ENCODE measurements at regions not wholly inside any gene's neighbourhood (a gene's known extent, or its start where the extent isn't known, plus 50 kb on each side); places are given as distances from the start of the nearest gene placed in this dataset.
"Not testable (repeated sequence)": the region's sequence is repeated elsewhere in the genome, so short reads cannot be mapped to it uniquely, and the experiment has no call there.

DNA sequence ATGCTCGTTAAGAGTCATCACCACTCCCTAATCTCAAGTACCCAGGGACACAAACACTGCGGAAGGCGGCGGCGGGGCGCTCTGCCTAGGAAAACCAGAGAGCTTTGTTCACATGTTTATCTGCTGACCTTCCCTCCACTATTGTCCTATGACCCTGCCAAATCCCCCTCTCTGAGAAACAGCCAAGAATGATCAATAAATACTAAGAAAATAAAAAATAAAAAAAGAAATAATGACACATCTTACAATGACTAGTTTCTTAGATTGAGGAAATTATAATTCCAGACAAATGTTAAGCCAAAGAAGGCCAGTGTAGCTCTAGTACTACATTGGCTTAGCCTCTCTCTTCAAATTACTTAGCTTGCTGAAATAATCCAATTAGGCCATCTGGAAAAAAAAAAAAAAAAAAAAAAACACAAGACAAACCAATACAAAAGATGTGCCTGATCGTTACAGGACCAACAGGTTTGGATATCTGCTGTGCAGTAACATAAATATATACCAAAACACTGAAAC, 58.0 kb downstream of the ANXA2R start:
- TF ChIP-seq, protein P1, sequence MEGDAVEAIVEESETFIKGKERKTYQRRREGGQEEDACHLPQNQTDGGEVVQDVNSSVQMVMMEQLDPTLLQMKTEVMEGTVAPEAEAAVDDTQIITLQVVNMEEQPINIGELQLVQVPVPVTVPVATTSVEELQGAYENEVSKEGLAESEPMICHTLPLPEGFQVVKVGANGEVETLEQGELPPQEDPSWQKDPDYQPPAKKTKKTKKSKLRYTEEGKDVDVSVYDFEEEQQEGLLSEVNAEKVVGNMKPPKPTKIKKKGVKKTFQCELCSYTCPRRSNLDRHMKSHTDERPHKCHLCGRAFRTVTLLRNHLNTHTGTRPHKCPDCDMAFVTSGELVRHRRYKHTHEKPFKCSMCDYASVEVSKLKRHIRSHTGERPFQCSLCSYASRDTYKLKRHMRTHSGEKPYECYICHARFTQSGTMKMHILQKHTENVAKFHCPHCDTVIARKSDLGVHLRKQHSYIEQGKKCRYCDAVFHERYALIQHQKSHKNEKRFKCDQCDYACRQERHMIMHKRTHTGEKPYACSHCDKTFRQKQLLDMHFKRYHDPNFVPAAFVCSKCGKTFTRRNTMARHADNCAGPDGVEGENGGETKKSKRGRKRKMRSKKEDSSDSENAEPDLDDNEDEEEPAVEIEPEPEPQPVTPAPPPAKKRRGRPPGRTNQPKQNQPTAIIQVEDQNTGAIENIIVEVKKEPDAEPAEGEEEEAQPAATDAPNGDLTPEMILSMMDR (IDR thresholded peaks at IDR 0.05) = no peak
- intact Hi-C loops (cut with micrococcal nuclease) = no loop called here
- H3K27me3 Mint-ChIP-seq = no peaks in the 10 kb centered on the region
- H3K4me3 Mint-ChIP-seq = no peak overlapping the region
- H3K27ac Mint-ChIP-seq = no peak overlapping the region
- DNase-seq (no peak), ATAC-seq (no peak)
- H3K9me3 Mint-ChIP-seq = no peaks in the 10 kb centered on the region
- ChIA-PET POLR2A (no interaction called here), CTCF (interaction anchor here (1.1 kb wide), 1 partner anchor 73 kb away, joined by 3 read pairs; no protein-coding TSS in a partner anchor)
- H3K4me1 Mint-ChIP-seq (ENCODE audit: low read depth) = peaks cover 25% of the 10 kb centered on the region
- peaks cover 13% of the 10 kb centered on the region for H3K36me3 Mint-ChIP-seq (ENCODE audit: low read depth)

DNA sequence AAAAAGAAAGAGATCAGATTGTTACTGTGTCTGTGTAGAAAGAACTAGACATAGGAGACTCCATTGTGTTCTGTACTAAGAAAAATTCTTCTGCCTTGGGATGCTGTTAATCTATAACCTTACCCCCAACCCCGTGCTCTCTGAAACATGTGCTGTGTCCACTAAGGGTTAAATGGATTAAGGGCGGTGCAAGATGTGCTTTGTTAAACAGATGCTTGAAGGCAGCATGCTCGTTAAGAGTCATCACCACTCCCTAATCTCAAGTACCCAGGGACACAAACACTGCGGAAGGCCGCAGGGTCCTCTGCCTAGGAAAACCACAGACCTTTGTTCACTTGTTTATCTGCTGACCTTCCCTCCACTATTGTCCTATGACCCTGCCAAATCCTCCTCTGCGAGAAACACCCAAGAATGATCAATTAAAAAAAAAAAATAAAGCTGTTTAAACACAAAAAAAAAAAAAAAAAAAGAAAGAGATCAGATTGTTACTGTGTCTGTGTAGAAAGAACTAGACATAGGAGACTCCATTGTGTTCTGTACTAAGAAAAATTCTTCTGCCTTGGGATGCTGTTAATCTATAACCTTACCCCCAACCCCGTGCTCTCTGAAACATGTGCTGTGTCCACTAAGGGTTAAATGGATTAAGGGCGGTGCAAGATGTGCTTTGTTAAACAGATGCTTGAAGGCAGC, 58.6 kb downstream of the ANXA2R start:
- H3K27ac Mint-ChIP-seq; POLR2A ChIA-PET; H3K27me3 Mint-ChIP-seq; intact Hi-C loops (cut with micrococcal nuclease); CTCF ChIA-PET; H3K4me3 Mint-ChIP-seq; H3K9me3 Mint-ChIP-seq; DNase-seq; ATAC-seq: not testable (repeated sequence)
- Mint-ChIP-seq H3K36me3 (ENCODE audit: low read depth) (peaks cover 13% of the 10 kb centered on the region), H3K4me1 (ENCODE audit: low read depth) (peaks cover 19% of the 10 kb centered on the region)

DNA sequence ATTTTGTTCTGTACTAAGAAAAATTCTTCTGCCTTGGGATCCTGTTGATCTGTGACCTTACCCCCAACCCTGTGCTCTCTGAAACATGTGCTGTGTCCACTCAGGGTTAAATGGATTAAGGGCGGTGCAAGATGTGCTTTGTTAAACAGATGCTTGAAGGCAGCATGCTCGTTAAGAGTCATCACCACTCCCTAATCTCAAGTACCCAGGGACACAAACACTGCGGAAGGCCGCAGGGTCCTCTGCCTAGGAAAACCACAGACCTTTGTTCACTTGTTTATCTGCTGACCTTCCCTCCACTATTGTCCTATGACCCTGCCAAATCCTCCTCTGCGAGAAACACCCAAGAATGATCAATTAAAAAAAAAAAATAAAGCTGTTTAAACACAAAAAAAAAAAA, 59.1 kb downstream of the ANXA2R start:
- Mint-ChIP-seq H3K4me1 (ENCODE audit: low read depth) (peaks cover 14% of the 10 kb centered on the region), H3K36me3 (ENCODE audit: low read depth) (peaks cover 11% of the 10 kb centered on the region)
- POLR2A ChIA-PET; CTCF ChIA-PET; H3K27me3 Mint-ChIP-seq; H3K4me3 Mint-ChIP-seq; H3K27ac Mint-ChIP-seq; ATAC-seq; H3K9me3 Mint-ChIP-seq; DNase-seq; intact Hi-C loops (cut with micrococcal nuclease): not testable (repeated sequence)

DNA sequence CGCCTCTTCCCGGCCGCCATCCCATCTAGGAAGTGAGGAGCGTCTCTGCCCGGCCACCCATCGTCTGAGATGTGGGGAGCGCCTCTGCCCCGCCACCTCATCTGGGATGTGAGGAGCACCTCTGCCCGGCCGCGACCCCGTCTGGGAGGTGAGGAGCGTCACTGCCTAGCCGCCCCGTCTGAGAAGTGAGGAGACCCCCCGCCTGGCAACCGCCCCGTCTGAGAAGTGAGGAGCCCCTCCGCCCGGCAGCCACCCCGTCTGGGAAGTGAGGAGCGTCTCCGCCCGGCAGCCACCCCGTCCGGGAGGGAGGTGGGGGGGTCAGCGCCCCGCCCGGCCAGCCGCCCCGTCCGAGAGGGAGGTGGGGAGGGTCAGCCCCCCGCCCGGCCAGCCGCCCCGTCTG, 59.7 kb downstream of the ANXA2R start:
- DNase-seq; H3K9me3 Mint-ChIP-seq; H3K4me3 Mint-ChIP-seq; POLR2A ChIA-PET; H3K27ac Mint-ChIP-seq; H3K36me3 Mint-ChIP-seq (ENCODE audit: low read depth); ATAC-seq; intact Hi-C loops (cut with micrococcal nuclease); CTCF ChIA-PET; H3K27me3 Mint-ChIP-seq; H3K4me1 Mint-ChIP-seq (ENCODE audit: low read depth): not testable (repeated sequence)

DNA sequence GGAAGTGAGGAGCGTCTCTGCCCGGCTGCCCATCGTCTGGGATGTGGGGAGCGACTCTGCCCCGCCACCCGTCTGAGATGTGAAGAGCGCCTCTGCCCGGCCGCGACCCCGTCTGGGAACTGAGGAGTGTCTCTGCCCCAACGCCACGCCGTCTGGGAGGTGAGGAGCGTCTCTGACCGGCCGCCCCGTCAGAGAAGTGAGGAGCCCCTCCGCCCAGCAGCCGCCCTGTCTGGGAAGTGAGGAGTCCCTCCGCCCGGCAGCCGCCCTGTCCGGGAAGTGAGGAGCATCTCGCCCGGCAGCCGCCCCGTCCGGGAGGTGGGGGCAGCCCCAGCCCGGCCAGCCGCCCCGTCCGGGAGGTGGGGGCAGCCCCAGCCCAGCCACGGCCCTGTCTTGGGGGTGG, 60.9 kb downstream of the ANXA2R start:
- DNase-seq; intact Hi-C loops (cut with micrococcal nuclease); H3K4me3 Mint-ChIP-seq; CTCF ChIA-PET; H3K27me3 Mint-ChIP-seq; POLR2A ChIA-PET; H3K9me3 Mint-ChIP-seq; H3K27ac Mint-ChIP-seq; ATAC-seq; H3K4me1 Mint-ChIP-seq (ENCODE audit: low read depth): not testable (repeated sequence)
- peaks cover 12% of the 10 kb centered on the region for H3K36me3 Mint-ChIP-seq (ENCODE audit: low read depth)

DNA sequence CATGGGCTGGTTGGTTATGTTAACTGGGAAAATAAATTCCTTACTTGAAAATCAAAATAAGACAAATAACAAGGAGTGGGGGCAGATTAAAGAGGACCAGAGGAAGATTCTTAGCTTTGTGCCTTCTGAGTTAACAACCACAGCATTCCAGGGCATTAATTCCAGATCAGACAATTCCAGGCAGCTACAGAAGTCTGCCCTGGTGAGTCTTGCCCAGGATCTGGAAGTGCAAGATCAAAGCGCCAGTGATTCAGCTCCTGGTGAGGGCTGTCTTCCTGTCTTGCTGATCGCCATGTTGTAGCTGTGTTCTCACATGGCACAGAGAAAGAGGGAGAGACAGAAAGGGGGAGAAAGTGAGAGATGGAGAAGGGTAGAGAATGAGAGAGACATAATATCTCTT, 65.6 kb downstream of the ANXA2R start:
- Mint-ChIP-seq H3K27ac (no peak overlapping the region), H3K36me3 (ENCODE audit: low read depth) (peaks cover 9% of the 10 kb centered on the region), H3K27me3 (no peaks in the 10 kb centered on the region), H3K4me3 (no peak overlapping the region), H3K4me1 (ENCODE audit: low read depth) (no peaks in the 10 kb centered on the region), H3K9me3 (no peaks in the 10 kb centered on the region)
- intact Hi-C loops (cut with micrococcal nuclease) = no loop called here
- ATAC-seq (no peak), DNase-seq (no peak)
- CTCF ChIA-PET = interaction anchor here (1.4 kb wide), 1 partner anchor 8 kb away, joined by 3 read pairs; no protein-coding TSS in a partner anchor
- POLR2A ChIA-PET = no interaction called here
- TF ChIP-seq, protein P1 (IDR thresholded peaks at IDR 0.05) = no peak
